ENCODE measurements at regions not wholly inside any gene's neighbourhood (a gene's known extent, or its start where the extent isn't known, plus 50 kb on each side); places are given as distances from the start of the nearest gene placed in this dataset.

GRCh38 chr6:18742406-18742805 is 355.3 kb downstream of the RNF144B start:
- Histone ChIP-seq H3K27ac (ENCODE audit: insufficient read depth, low read depth, low read length, poor library complexity, severe bottlenecking) (no peak overlapping the region), H3K4me1 (ENCODE audit: control insufficient read depth, insufficient read depth, low read length) (no peaks in the 10 kb centered on the region), H3K36me3 (ENCODE audit: control insufficient read depth, insufficient read depth, low read length) (no peaks in the 10 kb centered on the region), H3K27me3 (ENCODE audit: control insufficient read depth, insufficient read depth, low read length, poor library complexity, severe bottlenecking) (no peaks in the 10 kb centered on the region), H3K4me3 (ENCODE audit: insufficient read depth, low read depth, low read length) (no peak overlapping the region), H3K9me3 (ENCODE audit: control insufficient read depth, low read length) (no peaks in the 10 kb centered on the region)
- 100% methylated on average over 1 to 2 of the region's 2 CpGs for WGBS, 2 experiments

- Histone ChIP-seq H3K4me1 (ENCODE audit: control insufficient read depth, insufficient read depth, low read length) (no peaks in the 10 kb centered on the region), H3K4me3 (ENCODE audit: insufficient read depth, low read depth, low read length) (no peak overlapping the region), H3K27me3 (ENCODE audit: control insufficient read depth, insufficient read depth, low read length, poor library complexity, severe bottlenecking) (no peaks in the 10 kb centered on the region), H3K27ac (ENCODE audit: insufficient read depth, low read depth, low read length, poor library complexity, severe bottlenecking) (no peak overlapping the region), H3K36me3 (ENCODE audit: control insufficient read depth, insufficient read depth, low read length) (no peaks in the 10 kb centered on the region), H3K9me3 (ENCODE audit: control insufficient read depth, low read length) (no peaks in the 10 kb centered on the region)
- 89 to 95% methylated on average over 2 to 4 of the region's 4 CpGs for WGBS, 2 experiments
Measured at GRCh38 chr6:18746727-18747126, 359.6 kb downstream of the RNF144B start.

- H3K9me3 ChIP-seq (ENCODE audit: control insufficient read depth, low read length), result no peaks in the 10 kb centered on the region
- H3K4me1 ChIP-seq (ENCODE audit: control insufficient read depth, insufficient read depth, low read length), result peaks cover 8% of the 10 kb centered on the region
- 59 to 62% methylated on average over 5 to 6 of the region's 6 CpGs for WGBS, 2 experiments
- no peaks in the 10 kb centered on the region for H3K27me3 ChIP-seq (ENCODE audit: control insufficient read depth, insufficient read depth, low read length, poor library complexity, severe bottlenecking)
- no peak overlapping the region for H3K27ac ChIP-seq (ENCODE audit: insufficient read depth, low read depth, low read length, poor library complexity, severe bottlenecking)
- no peak overlapping the region for H3K4me3 ChIP-seq (ENCODE audit: insufficient read depth, low read depth, low read length)
- H3K36me3 ChIP-seq (ENCODE audit: control insufficient read depth, insufficient read depth, low read length), result no peaks in the 10 kb centered on the region
Measured at GRCh38 chr6:18748314-18748713, 361.2 kb downstream of the RNF144B start.

- 36 to 49% methylated on average over 2 to 4 of the region's 5 CpGs for WGBS, 2 experiments
- Histone ChIP-seq H3K4me3 (ENCODE audit: insufficient read depth, low read depth, low read length) (no peak overlapping the region), H3K9me3 (ENCODE audit: control insufficient read depth, low read length) (no peaks in the 10 kb centered on the region), H3K27ac (ENCODE audit: insufficient read depth, low read depth, low read length, poor library complexity, severe bottlenecking) (no peak overlapping the region), H3K36me3 (ENCODE audit: control insufficient read depth, insufficient read depth, low read length) (no peaks in the 10 kb centered on the region), H3K27me3 (ENCODE audit: control insufficient read depth, insufficient read depth, low read length, poor library complexity, severe bottlenecking) (no peaks in the 10 kb centered on the region), H3K4me1 (ENCODE audit: control insufficient read depth, insufficient read depth, low read length) (peaks cover 8% of the 10 kb centered on the region)
Measured at GRCh38 chr6:18752278-18753068, 365.3 kb downstream of the RNF144B start.

GRCh38 chr6:18753076-18753475 is 365.9 kb downstream of the RNF144B start:
- H3K9me3 ChIP-seq (ENCODE audit: control insufficient read depth, low read length), result no peaks in the 10 kb centered on the region
- no peaks in the 10 kb centered on the region for H3K36me3 ChIP-seq (ENCODE audit: control insufficient read depth, insufficient read depth, low read length)
- peaks cover 8% of the 10 kb centered on the region for H3K4me1 ChIP-seq (ENCODE audit: control insufficient read depth, insufficient read depth, low read length)
- 84 to 86% methylated on average over 12 of the region's 12 CpGs for WGBS, 2 experiments
- no peak overlapping the region for H3K27ac ChIP-seq (ENCODE audit: insufficient read depth, low read depth, low read length, poor library complexity, severe bottlenecking)
- no peak overlapping the region for H3K4me3 ChIP-seq (ENCODE audit: insufficient read depth, low read depth, low read length)
- H3K27me3 ChIP-seq (ENCODE audit: control insufficient read depth, insufficient read depth, low read length, poor library complexity, severe bottlenecking), result no peaks in the 10 kb centered on the region

- no peak overlapping the region for H3K27ac ChIP-seq (ENCODE audit: insufficient read depth, low read depth, low read length, poor library complexity, severe bottlenecking)
- H3K4me1 ChIP-seq (ENCODE audit: control insufficient read depth, insufficient read depth, low read length), result no peaks in the 10 kb centered on the region
- 86 to 100% methylated on average over 1 of the region's 1 CpG for WGBS, 2 experiments
Measured at GRCh38 chr6:18763086-18763485, 375.9 kb downstream of the RNF144B start.

GRCh38 chr6:18784794-18785193 is 397.6 kb downstream of the RNF144B start:
- H3K27ac ChIP-seq (ENCODE audit: insufficient read depth, low read depth, low read length, poor library complexity, severe bottlenecking), result no peak overlapping the region
- 80 to 100% methylated on average over 1 of the region's 1 CpG for WGBS, 2 experiments
- H3K4me3 ChIP-seq (ENCODE audit: insufficient read depth, low read depth, low read length), result no peak overlapping the region
- H3K4me1 ChIP-seq (ENCODE audit: control insufficient read depth, insufficient read depth, low read length), result no peaks in the 10 kb centered on the region
- H3K27me3 ChIP-seq (ENCODE audit: control insufficient read depth, insufficient read depth, low read length, poor library complexity, severe bottlenecking), result no peaks in the 10 kb centered on the region
- no peaks in the 10 kb centered on the region for H3K36me3 ChIP-seq (ENCODE audit: control insufficient read depth, insufficient read depth, low read length)
- H3K9me3 ChIP-seq (ENCODE audit: control insufficient read depth, low read length), result no peaks in the 10 kb centered on the region

More at GRCh38 chr6:18763086-18763485, 375.9 kb downstream of the RNF144B start:
- Histone ChIP-seq H3K27me3 (ENCODE audit: control insufficient read depth, insufficient read depth, low read length, poor library complexity, severe bottlenecking) (no peaks in the 10 kb centered on the region), H3K9me3 (ENCODE audit: control insufficient read depth, low read length) (no peaks in the 10 kb centered on the region), H3K36me3 (ENCODE audit: control insufficient read depth, insufficient read depth, low read length) (no peaks in the 10 kb centered on the region), H3K4me3 (ENCODE audit: insufficient read depth, low read depth, low read length) (no peak overlapping the region)

GRCh38 chr6:18785810-18786490 is 398.8 kb downstream of the RNF144B start:
- H3K36me3 ChIP-seq (ENCODE audit: control insufficient read depth, insufficient read depth, low read length), result no peaks in the 10 kb centered on the region
- WGBS, 2 experiments, result 93 to 100% methylated on average over 1 of the region's 2 CpGs

GRCh38 chr6:18792866-18793265 is 405.7 kb downstream of the RNF144B start:
- no peak overlapping the region for H3K27ac ChIP-seq (ENCODE audit: insufficient read depth, low read depth, low read length, poor library complexity, severe bottlenecking)
- H3K36me3 ChIP-seq (ENCODE audit: control insufficient read depth, insufficient read depth, low read length), result no peaks in the 10 kb centered on the region
- H3K4me3 ChIP-seq (ENCODE audit: insufficient read depth, low read depth, low read length), result no peak overlapping the region
- no peaks in the 10 kb centered on the region for H3K27me3 ChIP-seq (ENCODE audit: control insufficient read depth, insufficient read depth, low read length, poor library complexity, severe bottlenecking)
- no peaks in the 10 kb centered on the region for H3K9me3 ChIP-seq (ENCODE audit: control insufficient read depth, low read length)
- WGBS, 2 experiments, result 58 to 59% methylated on average over 3 of the region's 3 CpGs
- H3K4me1 ChIP-seq (ENCODE audit: control insufficient read depth, insufficient read depth, low read length), result no peaks in the 10 kb centered on the region

More at GRCh38 chr6:18785810-18786490, 398.8 kb downstream of the RNF144B start:
- no peaks in the 10 kb centered on the region for H3K4me1 ChIP-seq (ENCODE audit: control insufficient read depth, insufficient read depth, low read length)
- no peak overlapping the region for H3K4me3 ChIP-seq (ENCODE audit: insufficient read depth, low read depth, low read length)
- no peaks in the 10 kb centered on the region for H3K9me3 ChIP-seq (ENCODE audit: control insufficient read depth, low read length)
- no peaks in the 10 kb centered on the region for H3K27me3 ChIP-seq (ENCODE audit: control insufficient read depth, insufficient read depth, low read length, poor library complexity, severe bottlenecking)
- H3K27ac ChIP-seq (ENCODE audit: insufficient read depth, low read depth, low read length, poor library complexity, severe bottlenecking), result no peak overlapping the region

- no peak overlapping the region for H3K4me3 ChIP-seq (ENCODE audit: insufficient read depth, low read depth, low read length)
- H3K9me3 ChIP-seq (ENCODE audit: control insufficient read depth, low read length), result no peaks in the 10 kb centered on the region
- no peaks in the 10 kb centered on the region for H3K36me3 ChIP-seq (ENCODE audit: control insufficient read depth, insufficient read depth, low read length)
- H3K27ac ChIP-seq (ENCODE audit: insufficient read depth, low read depth, low read length, poor library complexity, severe bottlenecking), result no peak overlapping the region
- no peaks in the 10 kb centered on the region for H3K27me3 ChIP-seq (ENCODE audit: control insufficient read depth, insufficient read depth, low read length, poor library complexity, severe bottlenecking)
- no peaks in the 10 kb centered on the region for H3K4me1 ChIP-seq (ENCODE audit: control insufficient read depth, insufficient read depth, low read length)
- WGBS, 2 experiments, result 78 to 80% methylated on average over 5 of the region's 5 CpGs
Measured at GRCh38 chr6:18795726-18796125, 408.6 kb downstream of the RNF144B start.
